Liver (tissue), 8 donors: ENCODE measurements at regions not wholly inside any gene's neighbourhood (a gene's known extent, or its start where the extent isn't known, plus 50 kb on each side); places are given as distances from the start of the nearest gene placed in this dataset.

Experiments used
- DNase-seq: peaks from one replicate; pipeline ENCODE4 v3.0.0-alpha.2; 2017; ENCODE audit warnings: low spot score
- H3K27ac ChIP-seq, 2 donors: one replicate each; pipeline ENCODE4 v1.7.0; 2013; ENCODE audit warnings: inconsistent platforms in 2 of 2, low read length in 2 of 2, control low read depth in 1 of 2, low read depth in 1 of 2, mild to moderate bottlenecking in 1 of 2
- H3K27me3 ChIP-seq, 4 donors: one replicate each; pipeline versions ENCODE4 v1.6.1 to v1.7.0; 2013; ENCODE audit warnings: low read length in 3 of 4, inconsistent platforms in 1 of 4, mild to moderate bottlenecking in 1 of 4, moderate library complexity in 1 of 4; ENCODE audit not compliant: control insufficient read depth in 4 of 4, insufficient read depth in 4 of 4
- H3K36me3 ChIP-seq, 4 donors: one replicate each; pipeline versions ENCODE4 v1.6.1 to v1.7.0; 2013; ENCODE audit warnings: low read length in 3 of 4, mild to moderate bottlenecking in 3 of 4, low read depth in 1 of 4, moderate library complexity in 1 of 4; ENCODE audit not compliant: control insufficient read depth in 4 of 4, insufficient read depth in 3 of 4
- H3K4me1 ChIP-seq, 4 donors: one replicate each; pipeline versions ENCODE4 v1.6.1 to v1.7.0; 2013; ENCODE audit warnings: low read length in 3 of 4, mild to moderate bottlenecking in 3 of 4, moderate library complexity in 1 of 4; ENCODE audit not compliant: control insufficient read depth in 4 of 4, insufficient read depth in 4 of 4
- H3K4me3 ChIP-seq, 3 donors: one replicate each; pipeline versions ENCODE4 v1.6.1 to v1.7.0; 2013; ENCODE audit warnings: low read length in 3 of 3, control low read depth in 1 of 3, low read depth in 1 of 3, mild to moderate bottlenecking in 1 of 3
- H3K9ac ChIP-seq, 2 donors: one replicate each; pipeline ENCODE4 v1.7.0; 2013; ENCODE audit warnings: low read length in 2 of 2, mild to moderate bottlenecking in 2 of 2, moderate library complexity in 2 of 2, control low read depth in 1 of 2, low read depth in 1 of 2
- H3K9me3 ChIP-seq, 4 donors: one replicate each; pipeline versions ENCODE4 v1.6.1 to v1.7.0; 2013; ENCODE audit warnings: low read length in 3 of 4; ENCODE audit not compliant: control insufficient read depth in 4 of 4
- ATF3 ChIP-seq: IDR thresholded peaks from 2 replicates; pipeline ENCODE4 v1.6.1; 2016; ENCODE audit warnings: antibody characterized with exemption
- EGR1 ChIP-seq, 2 donors: IDR thresholded peaks; 2 replicates each; pipeline ENCODE4 v1.6.1; 2016 to 2018; ENCODE audit warnings: antibody characterized with exemption in 2 of 2, low read depth in 2 of 2
- FOXA1 ChIP-seq: IDR thresholded peaks from 2 replicates; pipeline ENCODE4 v1.6.1; 2016; ENCODE audit warnings: antibody characterized with exemption
- FOXA2 ChIP-seq: IDR thresholded peaks from 2 replicates; pipeline ENCODE4 v1.6.1; 2016; ENCODE audit warnings: antibody characterized with exemption
- GABPA ChIP-seq, 2 donors: IDR thresholded peaks in 1 of 2; conservative IDR thresholded peaks in 1 of 2; 2 replicates each; pipeline ENCODE4 v1.6.1; 2016; ENCODE audit warnings: antibody characterized with exemption in 2 of 2, mild to moderate bottlenecking in 1 of 2, moderate library complexity in 1 of 2
- HNF4G ChIP-seq: IDR thresholded peaks from 2 replicates; pipeline ENCODE4 v1.6.1; 2016; ENCODE audit warnings: antibody characterized with exemption
- MAX ChIP-seq: IDR thresholded peaks from 2 replicates; pipeline ENCODE4 v1.6.1; 2016; ENCODE audit warnings: antibody characterized with exemption
- RAD21 ChIP-seq, 2 donors: IDR thresholded peaks; 2 replicates each; pipeline ENCODE4 v1.6.1; 2016; ENCODE audit warnings: antibody characterized with exemption in 2 of 2, mild to moderate bottlenecking in 2 of 2
- RXRA ChIP-seq, 2 donors: IDR thresholded peaks; 2 replicates each; pipeline ENCODE4 v1.6.1; 2017 to 2018; ENCODE audit warnings: antibody characterized with exemption in 2 of 2, mild to moderate bottlenecking in 1 of 2
- ZBTB33 ChIP-seq: IDR thresholded peaks from 2 replicates; pipeline ENCODE4 v1.6.1; 2016; ENCODE audit warnings: antibody characterized with exemption
- WGBS: extraction: QIAGEN DNeasy Blood & Tissue Kit; methylation state at CpG from one replicate; pipeline ENCODE4 v1.1.7; 2013; 5-methylcytosine and 5-hydroxymethylcytosine counted together
- TF ChIP-seq, protein P1 (sequence below): fragments of 150-350 bp; IDR thresholded peaks from 2 replicates; pipeline ENCODE4 v1.5.1; 2017; ENCODE audit warnings: improper control_type of control experiment, low read depth, low read length; ENCODE audit not compliant: missing input control
- donor health status: healthy.
- donor health status: healthy.
- donor health status: healthy.
- donor health status: healthy.
- donor health status: healthy.

DNA sequence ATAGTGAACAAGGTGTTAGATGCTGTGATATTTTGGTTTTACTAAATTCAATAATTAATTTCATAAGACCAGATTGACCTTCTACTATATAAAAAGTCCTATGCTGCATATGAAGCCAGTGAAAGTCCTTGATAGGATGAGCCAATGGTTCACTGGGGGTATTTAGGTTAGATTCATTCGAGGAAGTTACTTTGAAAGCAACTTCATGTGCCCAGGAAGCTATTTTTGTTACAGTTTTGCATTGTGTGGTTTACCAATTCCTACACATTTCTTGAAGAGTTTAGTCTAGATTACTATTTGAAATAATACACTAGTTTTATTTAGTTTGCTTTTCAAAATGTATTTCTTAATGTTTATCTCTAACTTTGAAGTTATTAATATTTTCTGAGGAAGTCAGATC is 58.5 kb upstream of the RMST start:
- Histone ChIP-seq H3K27ac (no peak overlapping the region), H3K27me3 (peaks cover 0 to 2% (median 0%) of the 10 kb centered on the region in 4 donors), H3K4me3 (no peak overlapping the region), H3K36me3 (no peaks in the 10 kb centered on the region), H3K9me3 (no peaks in the 10 kb centered on the region), H3K9ac (no peak overlapping the region), H3K4me1 (no peaks in the 10 kb centered on the region)
- no peak for DNase-seq
- WGBS: 51% methylated on average over 1 of the region's 1 CpG
- TF ChIP-seq ZBTB33: no peak
- TF ChIP-seq MAX: no peak
- TF ChIP-seq FOXA2: no peak
- no peak for TF ChIP-seq GABPA (IDR thresholded peaks at IDR 0.05 in 1 of 2, conservative IDR thresholded peaks at IDR 0.05 in 1 of 2)
- TF ChIP-seq HNF4G: no peak
- no peak for TF ChIP-seq RXRA (IDR thresholded peaks at IDR 0.05)
- TF ChIP-seq FOXA1: no peak
- TF ChIP-seq ATF3: no peak

DNA sequence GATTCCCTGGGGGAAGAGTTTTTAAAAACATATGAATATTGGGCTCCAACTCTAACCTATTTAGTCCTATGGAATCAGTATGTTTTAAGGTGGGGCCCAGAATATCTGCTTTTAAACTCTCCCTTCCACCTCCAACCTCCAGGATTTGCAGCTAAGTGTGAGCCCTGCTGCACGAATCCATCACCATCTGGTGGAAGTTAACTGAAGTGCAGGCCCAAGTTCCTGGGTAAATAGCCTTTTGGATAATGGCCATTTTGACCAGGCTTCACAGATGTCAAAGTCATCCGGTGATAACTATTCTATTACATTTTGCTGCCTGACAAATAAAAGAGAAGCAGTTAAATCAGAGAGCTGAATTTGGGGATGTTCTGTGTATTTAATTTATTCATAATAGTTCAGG is 58.1 kb upstream of the RMST start:
- peaks cover 0 to 2% (median 0%) of the 10 kb centered on the region in 4 donors for H3K27me3 ChIP-seq
- WGBS: 13% methylated on average over 2 of the region's 2 CpGs
- H3K4me1 ChIP-seq: no peaks in the 10 kb centered on the region
- no peak overlapping the region for H3K4me3 ChIP-seq
- no peak overlapping the region for H3K9ac ChIP-seq
- H3K27ac ChIP-seq: no peak overlapping the region
- peak; percentile 38 for DNase-seq
- TF ChIP-seq ZBTB33 (no peak), RXRA (IDR thresholded peaks at IDR 0.05) (no peak), ATF3 (no peak), FOXA2 (peak; percentile 56), FOXA1 (peak; percentile 58), RAD21 (IDR thresholded peaks at IDR 0.05) (peak; percentile 79 to 89)
- TF ChIP-seq, protein P1, sequence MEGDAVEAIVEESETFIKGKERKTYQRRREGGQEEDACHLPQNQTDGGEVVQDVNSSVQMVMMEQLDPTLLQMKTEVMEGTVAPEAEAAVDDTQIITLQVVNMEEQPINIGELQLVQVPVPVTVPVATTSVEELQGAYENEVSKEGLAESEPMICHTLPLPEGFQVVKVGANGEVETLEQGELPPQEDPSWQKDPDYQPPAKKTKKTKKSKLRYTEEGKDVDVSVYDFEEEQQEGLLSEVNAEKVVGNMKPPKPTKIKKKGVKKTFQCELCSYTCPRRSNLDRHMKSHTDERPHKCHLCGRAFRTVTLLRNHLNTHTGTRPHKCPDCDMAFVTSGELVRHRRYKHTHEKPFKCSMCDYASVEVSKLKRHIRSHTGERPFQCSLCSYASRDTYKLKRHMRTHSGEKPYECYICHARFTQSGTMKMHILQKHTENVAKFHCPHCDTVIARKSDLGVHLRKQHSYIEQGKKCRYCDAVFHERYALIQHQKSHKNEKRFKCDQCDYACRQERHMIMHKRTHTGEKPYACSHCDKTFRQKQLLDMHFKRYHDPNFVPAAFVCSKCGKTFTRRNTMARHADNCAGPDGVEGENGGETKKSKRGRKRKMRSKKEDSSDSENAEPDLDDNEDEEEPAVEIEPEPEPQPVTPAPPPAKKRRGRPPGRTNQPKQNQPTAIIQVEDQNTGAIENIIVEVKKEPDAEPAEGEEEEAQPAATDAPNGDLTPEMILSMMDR: peak; percentile 85
- no peaks in the 10 kb centered on the region for H3K36me3 ChIP-seq
- no peaks in the 10 kb centered on the region for H3K9me3 ChIP-seq

DNA sequence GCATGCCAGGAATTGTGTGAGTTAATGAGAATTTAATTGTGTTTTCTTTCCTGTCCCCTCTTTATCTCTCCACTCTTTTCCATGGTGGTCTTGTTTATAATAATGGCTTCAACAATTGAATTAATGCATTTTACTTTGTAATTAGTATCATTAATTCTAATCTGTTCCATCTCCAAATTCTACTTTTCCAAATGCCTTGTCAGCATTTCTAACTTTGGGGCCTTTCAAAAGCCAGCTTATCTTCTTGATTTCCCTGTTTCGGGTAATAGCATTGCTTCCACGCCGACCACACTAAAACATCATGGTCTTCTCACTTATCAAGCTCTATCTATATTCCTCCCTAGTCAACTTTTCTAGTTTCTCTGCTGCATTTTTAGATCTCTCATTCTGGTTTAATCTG is 54.2 kb upstream of the RMST start:
- Histone ChIP-seq H3K27me3 (peaks cover 0 to 2% (median 0%) of the 10 kb centered on the region in 4 donors), H3K36me3 (no peaks in the 10 kb centered on the region), H3K9me3 (no peaks in the 10 kb centered on the region), H3K4me3 (no peak overlapping the region), H3K4me1 (no peaks in the 10 kb centered on the region), H3K9ac (no peak overlapping the region), H3K27ac (no peak overlapping the region)
- DNase-seq: no peak
- TF ChIP-seq EGR1 (IDR thresholded peaks at IDR 0.05; ENCODE audit: low read depth in 2 of 2): no peak
- WGBS: 94% methylated on average over 3 of the region's 3 CpGs
